HUES6 (cell line): ENCODE measurements at regions not wholly inside any gene's neighbourhood (a gene's known extent, or its start where the extent isn't known, plus 50 kb on each side); places are given as distances from the start of the nearest gene placed in this dataset.
"Not testable (repeated sequence)": the region's sequence is repeated elsewhere in the genome, so short reads cannot be mapped to it uniquely, and the experiment has no call there.

Source experiments
- H3K27ac ChIP-seq: 2 replicates; pipeline ENCODE4 v1.7.0; 2013; ENCODE audit warnings: low read depth, mild to moderate bottlenecking, low read length, inconsistent platforms
- H3K27me3 ChIP-seq: 2 replicates; pipeline ENCODE4 v1.6.1; 2013; ENCODE audit warnings: low read length; ENCODE audit not compliant: control insufficient read depth, insufficient read depth
- H3K36me3 ChIP-seq: 2 replicates; pipeline ENCODE4 v1.6.1; 2013; ENCODE audit warnings: low read length; ENCODE audit not compliant: control insufficient read depth, insufficient read depth
- H3K4me1 ChIP-seq: 2 replicates; pipeline ENCODE4 v1.6.1; 2013; ENCODE audit warnings: low read length; ENCODE audit not compliant: control insufficient read depth, insufficient read depth
- H3K4me3 ChIP-seq: 2 replicates; pipeline ENCODE4 v1.5.1; 2013; ENCODE audit warnings: low read depth, low read length
- H3K9ac ChIP-seq: one replicate; pipeline ENCODE4 v1.6.1; 2013; ENCODE audit warnings: mild to moderate bottlenecking, low read length
- H3K9me3 ChIP-seq: 2 replicates; pipeline ENCODE4 v1.6.1; 2013; ENCODE audit warnings: low read depth, low read length; ENCODE audit not compliant: control insufficient read depth, insufficient read depth

DNA sequence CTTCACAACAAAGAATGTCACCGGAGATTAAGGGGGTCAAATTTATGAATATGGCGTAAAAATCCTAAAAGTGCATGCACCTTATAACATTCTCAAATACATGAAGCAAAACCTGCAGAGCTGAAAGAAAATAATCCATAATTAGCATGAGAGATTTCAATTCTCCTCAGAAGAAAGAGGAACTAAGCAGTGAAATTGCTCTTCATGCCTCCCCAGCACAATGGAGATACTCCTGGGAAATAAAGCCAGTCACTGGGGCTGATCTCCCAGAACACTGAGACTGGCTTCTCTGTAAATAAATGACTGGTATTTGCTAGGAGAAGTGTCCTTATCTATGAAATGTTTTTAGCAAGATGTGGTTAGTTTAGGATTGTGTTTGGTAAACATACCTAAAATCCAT, 68.1 kb downstream of the GOLGA6L6 start:
- not testable (repeated sequence) for H3K27ac ChIP-seq, H3K4me1 ChIP-seq, H3K9me3 ChIP-seq, H3K9ac ChIP-seq, H3K4me3 ChIP-seq, H3K36me3 ChIP-seq, H3K27me3 ChIP-seq

GRCh38 chr15:20472983-20473382, 68.6 kb downstream of the GOLGA6L6 start:
- H3K9me3 ChIP-seq, H3K9ac ChIP-seq, H3K27me3 ChIP-seq, H3K4me1 ChIP-seq, H3K27ac ChIP-seq, H3K4me3 ChIP-seq, H3K36me3 ChIP-seq: not testable (repeated sequence)

DNA sequence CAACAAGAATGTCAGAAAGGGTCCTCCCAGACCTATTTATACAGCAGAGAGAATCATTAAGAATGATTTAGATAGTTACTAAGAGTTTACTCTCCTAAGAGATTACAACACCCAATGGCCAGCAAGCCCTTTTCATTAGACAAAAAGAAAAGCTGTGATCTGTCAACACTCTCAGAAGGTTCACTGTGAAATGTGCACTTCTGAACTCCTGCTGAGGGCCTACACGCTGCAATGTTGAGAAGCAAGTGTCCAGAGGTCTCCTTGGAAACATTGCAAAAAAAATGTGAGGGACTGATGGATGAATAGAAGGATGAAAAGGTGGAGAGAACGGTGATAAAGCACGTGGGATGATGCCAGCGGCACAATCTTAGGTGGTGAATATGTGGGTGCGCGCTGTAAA, 70.8 kb downstream of the GOLGA6L6 start:
- not testable (repeated sequence) for H3K4me1 ChIP-seq, H3K27ac ChIP-seq, H3K36me3 ChIP-seq, H3K27me3 ChIP-seq, H3K4me3 ChIP-seq, H3K9me3 ChIP-seq, H3K9ac ChIP-seq

- H3K27ac ChIP-seq, H3K4me3 ChIP-seq, H3K9ac ChIP-seq, H3K4me1 ChIP-seq, H3K27me3 ChIP-seq, H3K9me3 ChIP-seq, H3K36me3 ChIP-seq: not testable (repeated sequence)
Observed at GRCh38 chr15:20441138-20441537, 100.5 kb downstream of the GOLGA6L6 start.

- not testable (repeated sequence) for H3K4me1 ChIP-seq, H3K36me3 ChIP-seq, H3K9me3 ChIP-seq, H3K4me3 ChIP-seq, H3K27ac ChIP-seq, H3K9ac ChIP-seq, H3K27me3 ChIP-seq
Observed at GRCh38 chr15:20440390-20440789, 101.2 kb downstream of the GOLGA6L6 start.

- H3K27ac ChIP-seq, H3K27me3 ChIP-seq, H3K36me3 ChIP-seq, H3K9me3 ChIP-seq, H3K4me1 ChIP-seq, H3K4me3 ChIP-seq, H3K9ac ChIP-seq: not testable (repeated sequence)
Observed at GRCh38 chr15:20439111-20439510, 102.5 kb downstream of the GOLGA6L6 start.

DNA sequence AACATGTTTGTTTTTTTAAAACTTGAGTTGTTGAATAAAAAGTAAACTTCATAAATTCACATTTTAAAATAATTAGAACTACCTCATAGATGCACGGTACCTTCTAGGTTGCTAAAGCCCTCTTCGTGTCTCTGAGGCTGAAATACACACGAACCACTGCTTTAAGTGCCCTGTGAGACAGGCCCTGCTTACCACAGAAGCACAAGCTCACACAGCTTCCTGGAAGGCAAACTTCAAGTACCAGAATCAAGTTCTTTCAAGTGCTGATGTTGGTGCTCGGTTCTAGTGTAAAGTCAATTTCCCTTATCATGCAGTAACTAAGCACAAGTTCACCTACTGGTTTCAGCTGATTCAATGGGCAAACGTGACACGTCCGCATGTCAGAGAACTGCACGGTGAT, 103.3 kb downstream of the GOLGA6L6 start:
- H3K27me3 ChIP-seq, H3K9ac ChIP-seq, H3K4me1 ChIP-seq, H3K36me3 ChIP-seq, H3K9me3 ChIP-seq, H3K27ac ChIP-seq, H3K4me3 ChIP-seq: not testable (repeated sequence)

- H3K27ac ChIP-seq, H3K4me3 ChIP-seq, H3K36me3 ChIP-seq, H3K9ac ChIP-seq, H3K4me1 ChIP-seq, H3K9me3 ChIP-seq, H3K27me3 ChIP-seq: not testable (repeated sequence)
Observed at GRCh38 chr15:20433468-20433867, 108.1 kb downstream of the GOLGA6L6 start.

DNA sequence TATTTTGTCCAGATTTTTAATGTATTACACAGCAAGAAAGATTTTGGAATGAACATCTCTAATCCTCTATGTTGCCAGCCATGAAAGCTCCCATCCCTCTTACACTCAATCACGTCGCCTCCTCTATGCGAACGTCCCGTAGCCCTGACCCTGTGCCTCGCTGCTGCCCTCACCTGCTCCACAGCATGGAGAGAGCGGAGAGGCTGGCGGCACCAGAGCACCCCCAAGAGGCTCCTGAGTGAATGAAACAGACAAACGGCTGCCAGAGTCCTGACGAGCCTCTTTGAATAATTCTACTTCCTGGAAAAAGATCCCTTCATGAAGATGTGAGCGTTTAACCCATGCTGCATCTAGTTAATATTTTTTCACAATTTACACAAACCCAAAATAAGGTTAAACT, 111.1 kb downstream of the GOLGA6L6 start:
- H3K9me3 ChIP-seq, H3K36me3 ChIP-seq, H3K27ac ChIP-seq, H3K9ac ChIP-seq, H3K4me1 ChIP-seq, H3K27me3 ChIP-seq, H3K4me3 ChIP-seq: not testable (repeated sequence)

DNA sequence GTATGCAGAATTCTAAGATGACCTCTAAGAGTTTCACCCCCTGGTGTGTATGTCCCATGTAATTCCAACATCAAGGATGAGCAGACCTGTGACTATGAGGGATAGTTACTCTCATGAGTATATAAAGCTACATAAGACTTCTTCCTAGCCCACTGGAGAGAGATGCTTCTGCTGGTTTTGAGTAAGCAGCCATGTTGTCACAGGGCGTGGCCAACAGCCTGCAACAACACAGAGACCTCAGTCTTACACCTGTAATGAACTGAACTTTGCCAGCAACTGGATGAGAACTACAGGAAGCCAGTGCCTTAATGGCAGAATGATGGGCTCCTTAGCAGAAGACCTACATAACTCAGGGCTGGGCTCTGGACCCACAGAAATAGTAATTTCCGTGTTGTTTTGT, 120.9 kb downstream of the GOLGA6L6 start:
- H3K9me3 ChIP-seq: peaks cover 43% of the 10 kb centered on the region; the same call in 1 of the 2 replicates
- not testable (repeated sequence) for H3K4me1 ChIP-seq, H3K9ac ChIP-seq, H3K4me3 ChIP-seq, H3K27ac ChIP-seq, H3K27me3 ChIP-seq, H3K36me3 ChIP-seq

GRCh38 chr15:20416618-20417017, 125.0 kb downstream of the GOLGA6L6 start:
- H3K27ac ChIP-seq, H3K4me1 ChIP-seq, H3K9ac ChIP-seq, H3K4me3 ChIP-seq, H3K27me3 ChIP-seq, H3K36me3 ChIP-seq: not testable (repeated sequence)
- H3K9me3 ChIP-seq: peaks cover 37% of the 10 kb centered on the region; the same call in 1 of the 2 replicates

- H3K36me3 ChIP-seq: not testable (repeated sequence)
Observed at GRCh38 chr15:20409667-20410198, 131.9 kb downstream of the GOLGA6L6 start.

More at GRCh38 chr15:20409667-20410198, 131.9 kb downstream of the GOLGA6L6 start:
- H3K4me1 ChIP-seq, H3K4me3 ChIP-seq, H3K9ac ChIP-seq, H3K27me3 ChIP-seq, H3K27ac ChIP-seq: not testable (repeated sequence)
- peaks cover 35% of the 10 kb centered on the region; the same call in 1 of the 2 replicates for H3K9me3 ChIP-seq
